Kidney (tissue), 13 donors: ENCODE measurements at regions not wholly inside any gene's neighbourhood (a gene's known extent, or its start where the extent isn't known, plus 50 kb on each side); places are given as distances from the start of the nearest gene placed in this dataset.
A peak's percentile ranks its signal among the peaks of the same experiment; 100 is the strongest.

Experiments used
- DNase-seq, 5 donors: peaks; one replicate each; pipeline ENCODE4 v3.0.0-alpha.2; 2013 to 2020
- FAIRE-seq: peaks from 2 replicates; lab custom pipeline; 2012; peaks lifted over from hg19 to GRCh38; lab: Jason Lieb, UNC
- H3K27ac ChIP-seq, 2 donors: one replicate each; pipeline ENCODE4 v1.7.0; 2013; ENCODE audit warnings: low read depth in 2 of 2, low read length in 2 of 2, inconsistent platforms in 1 of 2
- H3K27me3 ChIP-seq: one replicate; pipeline ENCODE4 v1.7.1; 2013; ENCODE audit warnings: low read length, inconsistent platforms; ENCODE audit not compliant: control insufficient read depth, insufficient read depth
- H3K36me3 ChIP-seq, 3 donors: one replicate each; pipeline versions ENCODE4 v1.7.0 to v1.7.1; 2013; ENCODE audit warnings: low read length in 3 of 3, control low read depth in 1 of 3, inconsistent platforms in 1 of 3; ENCODE audit not compliant: insufficient read depth in 3 of 3, control insufficient read depth in 2 of 3
- H3K4me1 ChIP-seq, 3 donors: one replicate each; pipeline versions ENCODE4 v1.7.0 to v1.7.1; 2013; ENCODE audit warnings: low read length in 3 of 3, inconsistent platforms in 1 of 3, low read depth in 1 of 3; ENCODE audit not compliant: control insufficient read depth in 2 of 3, insufficient read depth in 2 of 3
- H3K4me3 ChIP-seq, 3 donors: one replicate each; pipeline versions ENCODE4 v1.7.0 to v1.8.1; 2013; ENCODE audit warnings: low read length in 3 of 3, control low read depth in 1 of 3, inconsistent platforms in 1 of 3
- H3K9ac ChIP-seq, 3 donors: one replicate each; pipeline versions ENCODE4 v1.7.0 to v1.7.1; 2013; ENCODE audit warnings: low read length in 3 of 3, control low read depth in 1 of 3, inconsistent platforms in 1 of 3
- H3K9me3 ChIP-seq, 3 donors: one replicate each; pipeline versions ENCODE4 v1.7.0 to v1.7.1; 2013; ENCODE audit warnings: low read length in 3 of 3, control low read depth in 1 of 3, inconsistent platforms in 1 of 3; ENCODE audit not compliant: control insufficient read depth in 2 of 3, insufficient read depth in 1 of 3
- intact Hi-C: fragments of 100-400 bp; cut with DNase I; formaldehyde crosslinking; loops from one replicate; pipeline ENCODE4 v1.11.1; 2022
- TF ChIP-seq, protein P1 (sequence below): IDR thresholded peaks from 3 replicates; pipeline ENCODE4 v1.5.1; 2012; ENCODE audit warnings: mild to moderate bottlenecking, moderate library complexity, borderline replicate concordance; ENCODE audit not compliant: insufficient read depth; ENCODE audit errors: extremely low read depth
- donor health status: control.
- donor health status: control.
- donor health status: control.
- donor health status: control.
- donor health status: control.
- donor health status: DM: yes; HTN: yes; CAD: no.
- donor health status: Normal renal cell carcinoma (clear cell type).

DNA sequence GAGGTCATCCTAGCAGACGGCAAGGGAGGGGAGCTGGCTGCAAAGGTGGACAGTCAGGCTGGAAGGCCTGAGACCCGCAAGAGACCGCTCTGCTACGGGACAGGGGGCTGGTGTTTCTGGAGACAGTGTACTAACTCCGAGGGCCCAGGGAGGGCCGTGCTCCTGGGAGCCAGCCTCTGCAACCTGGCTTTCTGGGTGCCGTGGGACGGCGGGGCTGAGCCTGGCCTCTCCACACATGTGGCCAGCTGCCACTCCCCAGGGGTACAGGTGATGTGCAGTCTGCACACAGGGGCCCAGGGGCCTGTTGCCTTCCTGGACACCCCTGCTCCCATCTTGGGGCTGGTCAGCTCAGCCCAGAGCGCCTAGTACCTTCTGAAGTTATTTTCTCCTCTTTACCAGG, 92.2 kb downstream of the MRPL36 start:
- TF ChIP-seq, protein P1, sequence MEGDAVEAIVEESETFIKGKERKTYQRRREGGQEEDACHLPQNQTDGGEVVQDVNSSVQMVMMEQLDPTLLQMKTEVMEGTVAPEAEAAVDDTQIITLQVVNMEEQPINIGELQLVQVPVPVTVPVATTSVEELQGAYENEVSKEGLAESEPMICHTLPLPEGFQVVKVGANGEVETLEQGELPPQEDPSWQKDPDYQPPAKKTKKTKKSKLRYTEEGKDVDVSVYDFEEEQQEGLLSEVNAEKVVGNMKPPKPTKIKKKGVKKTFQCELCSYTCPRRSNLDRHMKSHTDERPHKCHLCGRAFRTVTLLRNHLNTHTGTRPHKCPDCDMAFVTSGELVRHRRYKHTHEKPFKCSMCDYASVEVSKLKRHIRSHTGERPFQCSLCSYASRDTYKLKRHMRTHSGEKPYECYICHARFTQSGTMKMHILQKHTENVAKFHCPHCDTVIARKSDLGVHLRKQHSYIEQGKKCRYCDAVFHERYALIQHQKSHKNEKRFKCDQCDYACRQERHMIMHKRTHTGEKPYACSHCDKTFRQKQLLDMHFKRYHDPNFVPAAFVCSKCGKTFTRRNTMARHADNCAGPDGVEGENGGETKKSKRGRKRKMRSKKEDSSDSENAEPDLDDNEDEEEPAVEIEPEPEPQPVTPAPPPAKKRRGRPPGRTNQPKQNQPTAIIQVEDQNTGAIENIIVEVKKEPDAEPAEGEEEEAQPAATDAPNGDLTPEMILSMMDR = no peak
- Histone ChIP-seq H3K27ac (no peak overlapping the region), H3K4me1 (peaks cover 0 to 3% (median 3%) of the 10 kb centered on the region in 3 donors), H3K36me3 (no peaks in the 10 kb centered on the region), H3K9ac (no peak overlapping the region), H3K4me3 (no peak overlapping the region), H3K27me3 (no peaks in the 10 kb centered on the region), H3K9me3 (no peaks in the 10 kb centered on the region)
- peak in 1 of 5 donors; percentile 59 for DNase-seq
- intact Hi-C loops = no loop called here
- FAIRE-seq = no peak

DNA sequence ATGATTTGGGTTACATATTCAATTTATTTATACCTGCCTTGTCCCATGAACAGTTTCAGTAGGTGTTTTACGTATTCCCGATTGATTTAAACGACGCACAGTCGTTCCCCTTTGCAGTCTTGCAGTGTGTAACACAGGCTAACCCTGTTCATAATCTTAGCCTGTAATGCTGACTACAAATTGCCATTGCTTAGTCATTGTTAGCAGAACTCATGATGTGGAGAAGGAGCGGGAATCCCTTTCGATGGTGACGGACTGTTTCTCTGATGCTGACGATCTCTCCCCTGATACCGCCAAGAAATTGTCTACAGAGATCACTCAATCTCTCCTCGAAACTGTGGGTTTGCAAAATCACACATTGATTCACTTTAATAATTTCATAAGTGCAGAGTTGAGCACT, 93.2 kb downstream of the MRPL36 start:
- no peaks in the 10 kb centered on the region for H3K27me3 ChIP-seq
- no peak overlapping the region for H3K4me3 ChIP-seq
- TF ChIP-seq, protein P1 = no peak
- no peaks in the 10 kb centered on the region for H3K9me3 ChIP-seq
- H3K36me3 ChIP-seq = no peaks in the 10 kb centered on the region
- no peak overlapping the region for H3K9ac ChIP-seq
- intact Hi-C loops = no loop called here
- no peak for FAIRE-seq
- peaks cover 0 to 3% (median 3%) of the 10 kb centered on the region in 3 donors for H3K4me1 ChIP-seq
- DNase-seq = no peak
- H3K27ac ChIP-seq = no peak overlapping the region

DNA sequence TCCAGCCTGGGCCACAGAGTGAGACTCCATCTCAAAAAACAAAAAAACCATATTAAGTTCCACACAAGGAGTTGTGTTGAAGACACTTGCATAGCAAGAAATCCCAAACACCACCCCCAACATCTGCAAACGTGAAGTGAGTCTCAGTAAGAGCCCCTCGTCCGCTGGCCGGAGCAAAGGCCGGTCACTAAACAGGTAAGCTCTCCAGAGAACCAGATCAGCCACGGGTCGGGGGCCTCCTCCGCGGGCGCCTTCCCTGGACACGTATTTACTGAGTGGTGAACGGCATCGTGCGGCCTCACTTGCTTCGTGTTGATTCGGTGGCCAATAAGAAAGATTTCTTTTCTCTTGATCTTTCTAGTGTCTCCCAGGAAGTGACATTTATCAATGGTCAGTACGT, 93.6 kb downstream of the MRPL36 start:
- H3K9me3 ChIP-seq = no peaks in the 10 kb centered on the region
- FAIRE-seq = no peak
- peak in 1 of 5 donors; percentile 66 for DNase-seq
- H3K4me1 ChIP-seq = peaks cover 0 to 3% (median 3%) of the 10 kb centered on the region in 3 donors
- no peaks in the 10 kb centered on the region for H3K27me3 ChIP-seq
- no peak overlapping the region for H3K27ac ChIP-seq
- H3K36me3 ChIP-seq = no peaks in the 10 kb centered on the region
- no peak overlapping the region for H3K9ac ChIP-seq
- intact Hi-C loops = no loop called here
- H3K4me3 ChIP-seq = no peak overlapping the region
- TF ChIP-seq, protein P1 = no peak

DNA sequence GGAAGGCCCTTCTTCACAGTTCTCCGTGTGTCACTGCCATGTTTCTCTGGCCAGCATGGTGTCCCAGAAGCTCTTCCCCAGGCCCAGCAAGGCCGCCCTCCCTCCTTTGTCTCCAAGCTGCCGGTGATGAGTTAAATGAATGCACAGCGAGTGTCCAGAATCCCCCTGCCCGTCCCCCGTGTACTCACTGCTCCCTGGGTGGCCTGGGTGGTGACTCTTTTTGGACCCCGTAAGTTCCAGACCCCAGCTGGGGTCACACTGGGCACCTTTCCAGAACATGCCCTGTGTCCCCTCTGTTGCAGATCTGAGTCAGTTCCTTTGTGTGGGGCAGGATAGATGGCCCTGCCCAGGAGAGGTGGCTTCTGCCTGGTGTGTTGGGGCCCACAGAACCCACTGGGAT, 95.0 kb downstream of the MRPL36 start:
- Histone ChIP-seq H3K9me3 (no peaks in the 10 kb centered on the region), H3K4me3 (no peak overlapping the region), H3K27me3 (no peaks in the 10 kb centered on the region), H3K27ac (no peak overlapping the region), H3K4me1 (peaks cover 0 to 3% (median 3%) of the 10 kb centered on the region in 3 donors), H3K9ac (no peak overlapping the region), H3K36me3 (no peaks in the 10 kb centered on the region)
- no peak for FAIRE-seq
- intact Hi-C loops = no loop called here
- no peak for DNase-seq
- TF ChIP-seq, protein P1 = no peak
